ENCODE measurements at regions not wholly inside any gene's neighbourhood (a gene's known extent, or its start where the extent isn't known, plus 50 kb on each side); places are given as distances from the start of the nearest gene placed in this dataset.

DNA sequence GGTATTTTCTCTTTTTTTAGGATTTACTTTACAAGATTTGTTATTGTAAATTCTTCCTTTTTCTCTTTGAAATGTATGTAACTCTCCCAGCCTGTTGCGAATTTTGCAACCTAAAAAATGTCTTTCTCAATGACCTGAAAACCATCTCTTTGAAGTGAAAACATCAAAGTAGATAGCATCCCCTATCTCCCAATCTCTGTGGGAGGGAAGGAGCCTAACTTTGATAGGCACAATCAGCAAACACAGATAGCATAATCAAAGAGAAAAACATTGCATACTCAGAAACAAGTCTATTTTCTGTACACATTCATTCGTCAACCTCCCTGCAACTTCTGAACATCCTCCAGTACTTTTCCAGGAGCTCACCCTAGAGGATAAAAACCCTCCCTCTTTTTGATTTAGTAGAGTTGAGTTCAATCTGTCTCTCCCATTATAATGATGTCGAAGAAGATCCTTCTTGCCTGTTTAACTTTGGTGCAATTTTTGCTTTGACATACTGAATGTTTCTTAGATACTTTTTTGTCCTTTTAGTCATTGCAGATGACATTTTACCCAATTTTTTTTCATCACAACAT lies 849.2 kb upstream of the LRFN5 start:
- no peak overlapping the region for H3K27ac ChIP-seq (ENCODE audit: low read depth in 1 of 2, low read length in 2 of 2)
- H3K27me3 ChIP-seq (ENCODE audit: control insufficient read depth in 4 of 4, insufficient read depth in 4 of 4, low read length in 3 of 4), result no peaks in the 10 kb centered on the region
- H3K4me1 ChIP-seq (ENCODE audit: control insufficient read depth in 4 of 4, insufficient read depth in 4 of 4, low read length in 3 of 4), result no peaks in the 10 kb centered on the region
- H3K36me3 ChIP-seq (ENCODE audit: control insufficient read depth in 4 of 4, insufficient read depth in 3 of 4, low read depth in 1 of 4, low read length in 3 of 4), result no peaks in the 10 kb centered on the region
- H3K9me3 ChIP-seq (ENCODE audit: control insufficient read depth in 4 of 4, low read length in 3 of 4), result peaks cover 0 to 6% (median 0%) of the 10 kb centered on the region in 4 donors
- DNase-seq (ENCODE audit: low spot score), result no peak
- WGBS, result 48% methylated on average over 3 of the region's 3 CpGs
- TF ChIP-seq EGR1 (IDR thresholded peaks at IDR 0.05; ENCODE audit: low read depth in 2 of 2) (no peak), YY1 (IDR thresholded peaks at IDR 0.05) (no peak), FOXA2 (IDR thresholded peaks at IDR 0.05) (no peak), RXRA (IDR thresholded peaks at IDR 0.05) (no peak), RAD21 (IDR thresholded peaks at IDR 0.05) (no peak), HNF4G (IDR thresholded peaks at IDR 0.05) (no peak), GABPA (IDR thresholded peaks at IDR 0.05 in 1 of 2, conservative IDR thresholded peaks at IDR 0.05 in 1 of 2) (no peak), TAF1 (conservative IDR thresholded peaks at IDR 0.05) (no peak), JUND (IDR thresholded peaks at IDR 0.05) (no peak), FOXA1 (IDR thresholded peaks at IDR 0.05) (no peak)
- TF ChIP-seq, protein P1, sequence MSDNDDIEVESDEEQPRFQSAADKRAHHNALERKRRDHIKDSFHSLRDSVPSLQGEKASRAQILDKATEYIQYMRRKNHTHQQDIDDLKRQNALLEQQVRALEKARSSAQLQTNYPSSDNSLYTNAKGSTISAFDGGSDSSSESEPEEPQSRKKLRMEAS (IDR thresholded peaks at IDR 0.05), result no peak
- TF ChIP-seq, protein P2, sequence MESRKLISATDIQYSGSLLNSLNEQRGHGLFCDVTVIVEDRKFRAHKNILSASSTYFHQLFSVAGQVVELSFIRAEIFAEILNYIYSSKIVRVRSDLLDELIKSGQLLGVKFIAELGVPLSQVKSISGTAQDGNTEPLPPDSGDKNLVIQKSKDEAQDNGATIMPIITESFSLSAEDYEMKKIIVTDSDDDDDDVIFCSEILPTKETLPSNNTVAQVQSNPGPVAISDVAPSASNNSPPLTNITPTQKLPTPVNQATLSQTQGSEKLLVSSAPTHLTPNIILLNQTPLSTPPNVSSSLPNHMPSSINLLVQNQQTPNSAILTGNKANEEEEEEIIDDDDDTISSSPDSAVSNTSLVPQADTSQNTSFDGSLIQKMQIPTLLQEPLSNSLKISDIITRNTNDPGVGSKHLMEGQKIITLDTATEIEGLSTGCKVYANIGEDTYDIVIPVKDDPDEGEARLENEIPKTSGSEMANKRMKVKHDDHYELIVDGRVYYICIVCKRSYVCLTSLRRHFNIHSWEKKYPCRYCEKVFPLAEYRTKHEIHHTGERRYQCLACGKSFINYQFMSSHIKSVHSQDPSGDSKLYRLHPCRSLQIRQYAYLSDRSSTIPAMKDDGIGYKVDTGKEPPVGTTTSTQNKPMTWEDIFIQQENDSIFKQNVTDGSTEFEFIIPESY (IDR thresholded peaks at IDR 0.05), result no peak
- TF ChIP-seq, protein P3, sequence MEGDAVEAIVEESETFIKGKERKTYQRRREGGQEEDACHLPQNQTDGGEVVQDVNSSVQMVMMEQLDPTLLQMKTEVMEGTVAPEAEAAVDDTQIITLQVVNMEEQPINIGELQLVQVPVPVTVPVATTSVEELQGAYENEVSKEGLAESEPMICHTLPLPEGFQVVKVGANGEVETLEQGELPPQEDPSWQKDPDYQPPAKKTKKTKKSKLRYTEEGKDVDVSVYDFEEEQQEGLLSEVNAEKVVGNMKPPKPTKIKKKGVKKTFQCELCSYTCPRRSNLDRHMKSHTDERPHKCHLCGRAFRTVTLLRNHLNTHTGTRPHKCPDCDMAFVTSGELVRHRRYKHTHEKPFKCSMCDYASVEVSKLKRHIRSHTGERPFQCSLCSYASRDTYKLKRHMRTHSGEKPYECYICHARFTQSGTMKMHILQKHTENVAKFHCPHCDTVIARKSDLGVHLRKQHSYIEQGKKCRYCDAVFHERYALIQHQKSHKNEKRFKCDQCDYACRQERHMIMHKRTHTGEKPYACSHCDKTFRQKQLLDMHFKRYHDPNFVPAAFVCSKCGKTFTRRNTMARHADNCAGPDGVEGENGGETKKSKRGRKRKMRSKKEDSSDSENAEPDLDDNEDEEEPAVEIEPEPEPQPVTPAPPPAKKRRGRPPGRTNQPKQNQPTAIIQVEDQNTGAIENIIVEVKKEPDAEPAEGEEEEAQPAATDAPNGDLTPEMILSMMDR (IDR thresholded peaks at IDR 0.05; ENCODE audit: low read depth, low read length, missing input control), result no peak
- no peak overlapping the region for H3K9ac ChIP-seq (ENCODE audit: low read depth in 1 of 2, low read length in 2 of 2)
- H3K4me3 ChIP-seq (ENCODE audit: low read depth in 1 of 3, low read length in 3 of 3), result no peak overlapping the region

DNA sequence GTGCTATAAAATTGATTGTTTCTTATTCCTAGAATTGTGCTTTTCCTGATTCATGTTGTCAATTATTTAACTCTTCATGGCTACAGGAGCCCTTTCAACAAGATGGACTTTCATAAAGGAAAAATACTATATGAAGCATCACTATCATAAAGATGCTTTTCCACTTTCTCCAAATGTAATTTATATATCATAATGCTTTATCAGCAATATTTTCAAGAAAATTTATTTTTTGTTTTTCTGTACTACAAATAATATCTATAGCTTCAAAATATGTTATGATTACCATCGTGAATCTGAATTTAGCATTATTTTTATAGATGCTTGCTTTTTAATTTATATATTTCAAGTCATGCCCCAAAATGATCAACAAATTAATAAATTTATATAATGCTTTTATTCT lies 873.5 kb upstream of the LRFN5 start:
- 67% methylated on average over 1 of the region's 1 CpG for WGBS
- H3K27ac ChIP-seq (ENCODE audit: low read depth in 1 of 2, low read length in 2 of 2), result no peak overlapping the region
- H3K4me1 ChIP-seq (ENCODE audit: control insufficient read depth in 4 of 4, insufficient read depth in 4 of 4, low read length in 3 of 4), result no peaks in the 10 kb centered on the region
- DNase-seq (ENCODE audit: low spot score), result no peak
- H3K4me3 ChIP-seq (ENCODE audit: low read depth in 1 of 3, low read length in 3 of 3), result no peak overlapping the region
- no peaks in the 10 kb centered on the region for H3K27me3 ChIP-seq (ENCODE audit: control insufficient read depth in 4 of 4, insufficient read depth in 4 of 4, low read length in 3 of 4)
- TF ChIP-seq HNF4G (IDR thresholded peaks at IDR 0.05) (no peak), FOXA2 (IDR thresholded peaks at IDR 0.05) (no peak), JUND (IDR thresholded peaks at IDR 0.05) (no peak), TAF1 (conservative IDR thresholded peaks at IDR 0.05) (no peak), GABPA (IDR thresholded peaks at IDR 0.05 in 1 of 2, conservative IDR thresholded peaks at IDR 0.05 in 1 of 2) (no peak), SP1 (IDR thresholded peaks at IDR 0.05) (no peak), RXRA (IDR thresholded peaks at IDR 0.05) (no peak), FOXA1 (IDR thresholded peaks at IDR 0.05) (no peak), HNF4A (conservative IDR thresholded peaks at IDR 0.05) (no peak)
- TF ChIP-seq, protein P4, sequence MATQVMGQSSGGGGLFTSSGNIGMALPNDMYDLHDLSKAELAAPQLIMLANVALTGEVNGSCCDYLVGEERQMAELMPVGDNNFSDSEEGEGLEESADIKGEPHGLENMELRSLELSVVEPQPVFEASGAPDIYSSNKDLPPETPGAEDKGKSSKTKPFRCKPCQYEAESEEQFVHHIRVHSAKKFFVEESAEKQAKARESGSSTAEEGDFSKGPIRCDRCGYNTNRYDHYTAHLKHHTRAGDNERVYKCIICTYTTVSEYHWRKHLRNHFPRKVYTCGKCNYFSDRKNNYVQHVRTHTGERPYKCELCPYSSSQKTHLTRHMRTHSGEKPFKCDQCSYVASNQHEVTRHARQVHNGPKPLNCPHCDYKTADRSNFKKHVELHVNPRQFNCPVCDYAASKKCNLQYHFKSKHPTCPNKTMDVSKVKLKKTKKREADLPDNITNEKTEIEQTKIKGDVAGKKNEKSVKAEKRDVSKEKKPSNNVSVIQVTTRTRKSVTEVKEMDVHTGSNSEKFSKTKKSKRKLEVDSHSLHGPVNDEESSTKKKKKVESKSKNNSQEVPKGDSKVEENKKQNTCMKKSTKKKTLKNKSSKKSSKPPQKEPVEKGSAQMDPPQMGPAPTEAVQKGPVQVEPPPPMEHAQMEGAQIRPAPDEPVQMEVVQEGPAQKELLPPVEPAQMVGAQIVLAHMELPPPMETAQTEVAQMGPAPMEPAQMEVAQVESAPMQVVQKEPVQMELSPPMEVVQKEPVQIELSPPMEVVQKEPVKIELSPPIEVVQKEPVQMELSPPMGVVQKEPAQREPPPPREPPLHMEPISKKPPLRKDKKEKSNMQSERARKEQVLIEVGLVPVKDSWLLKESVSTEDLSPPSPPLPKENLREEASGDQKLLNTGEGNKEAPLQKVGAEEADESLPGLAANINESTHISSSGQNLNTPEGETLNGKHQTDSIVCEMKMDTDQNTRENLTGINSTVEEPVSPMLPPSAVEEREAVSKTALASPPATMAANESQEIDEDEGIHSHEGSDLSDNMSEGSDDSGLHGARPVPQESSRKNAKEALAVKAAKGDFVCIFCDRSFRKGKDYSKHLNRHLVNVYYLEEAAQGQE (IDR thresholded peaks at IDR 0.05), result no peak
- TF ChIP-seq, protein P1 (IDR thresholded peaks at IDR 0.05), result no peak
- TF ChIP-seq, protein P2 (IDR thresholded peaks at IDR 0.05), result no peak
- TF ChIP-seq, protein P3 (IDR thresholded peaks at IDR 0.05; ENCODE audit: low read depth, low read length, missing input control), result no peak
- TF ChIP-seq, protein P5, sequence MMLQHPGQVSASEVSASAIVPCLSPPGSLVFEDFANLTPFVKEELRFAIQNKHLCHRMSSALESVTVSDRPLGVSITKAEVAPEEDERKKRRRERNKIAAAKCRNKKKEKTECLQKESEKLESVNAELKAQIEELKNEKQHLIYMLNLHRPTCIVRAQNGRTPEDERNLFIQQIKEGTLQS (IDR thresholded peaks at IDR 0.05), result no peak
- peaks cover 0 to 6% (median 3%) of the 10 kb centered on the region in 4 donors for H3K9me3 ChIP-seq (ENCODE audit: control insufficient read depth in 4 of 4, low read length in 3 of 4)
- H3K36me3 ChIP-seq (ENCODE audit: control insufficient read depth in 4 of 4, insufficient read depth in 3 of 4, low read depth in 1 of 4, low read length in 3 of 4), result no peaks in the 10 kb centered on the region
- H3K9ac ChIP-seq (ENCODE audit: low read depth in 1 of 2, low read length in 2 of 2), result no peak overlapping the region
